Panc1 (cell line): ENCODE measurements at regions not wholly inside any gene's neighbourhood (a gene's known extent, or its start where the extent isn't known, plus 50 kb on each side); places are given as distances from the start of the nearest gene placed in this dataset.

Source experiments
- CTCF ChIP-seq: fragments of 450-650 bp; IDR thresholded peaks from 2 replicates; pipeline ENCODE4 v1.5.1; 2017; ENCODE audit warnings: mild to moderate bottlenecking
- REST ChIP-seq, 2 experiments: IDR thresholded peaks; 2 replicates each; pipeline ENCODE4 v1.6.1; 2011 to 2012; ENCODE audit warnings: low read depth in 2 of 2, control low read depth in 1 of 2, low read length in 1 of 2, mild to moderate bottlenecking in 1 of 2, moderate library complexity in 1 of 2; ENCODE audit not compliant: insufficient read depth in 1 of 2

- TF ChIP-seq CTCF (peak; percentile 72; the same call in 1 of the 2 replicates), REST (IDR thresholded peaks at IDR 0.05; ENCODE audit: insufficient read depth in 1 of 2, low read depth in 2 of 2, low read length in 1 of 2) (no peak)
Observed at GRCh38 chr2:163191372-163191771, 352.8 kb upstream of the KCNH7 start.
